GM19035 (cell line): ENCODE measurements at regions not wholly inside any gene's neighbourhood (a gene's known extent, or its start where the extent isn't known, plus 50 kb on each side); places are given as distances from the start of the nearest gene placed in this dataset.
A peak's percentile ranks its signal among the peaks of the same experiment; 100 is the strongest.
"Not testable (repeated sequence)": the region's sequence is repeated elsewhere in the genome, so short reads cannot be mapped to it uniquely, and the experiment has no call there.

Experiments
- ATAC-seq: cut with Tn5 transposase; IDR thresholded peaks from one replicate; pipeline ENCODE4 v1.9.1; 2021; ENCODE audit not compliant: unreplicated experiment

- no peak for ATAC-seq
Measured at GRCh38 chr2:4039896-4040295, 336.5 kb downstream of the DCDC2C start.

GRCh38 chr2:4047961-4048891 lies 344.9 kb downstream of the DCDC2C start:
- ATAC-seq = peak; percentile 77

DNA sequence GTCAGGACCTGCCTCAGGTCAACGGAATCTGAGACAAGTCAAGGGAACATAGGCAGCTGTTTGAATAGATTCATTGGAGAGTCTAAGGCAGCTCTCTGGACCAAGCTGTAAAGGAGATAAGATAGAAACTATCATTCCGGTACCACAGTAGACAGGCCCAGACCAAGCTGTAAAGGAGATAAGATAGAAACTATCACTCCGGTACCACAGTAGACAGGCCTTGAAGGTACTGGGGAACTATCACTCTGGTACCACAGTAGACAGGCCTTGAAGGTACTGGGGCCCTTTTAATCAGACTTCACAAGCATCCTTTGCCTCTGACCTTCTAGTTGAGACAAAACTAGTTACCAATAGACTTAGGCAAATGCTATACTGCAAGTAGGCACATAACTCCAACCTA lies 346.1 kb downstream of the DCDC2C start:
- ATAC-seq = no peak

DNA sequence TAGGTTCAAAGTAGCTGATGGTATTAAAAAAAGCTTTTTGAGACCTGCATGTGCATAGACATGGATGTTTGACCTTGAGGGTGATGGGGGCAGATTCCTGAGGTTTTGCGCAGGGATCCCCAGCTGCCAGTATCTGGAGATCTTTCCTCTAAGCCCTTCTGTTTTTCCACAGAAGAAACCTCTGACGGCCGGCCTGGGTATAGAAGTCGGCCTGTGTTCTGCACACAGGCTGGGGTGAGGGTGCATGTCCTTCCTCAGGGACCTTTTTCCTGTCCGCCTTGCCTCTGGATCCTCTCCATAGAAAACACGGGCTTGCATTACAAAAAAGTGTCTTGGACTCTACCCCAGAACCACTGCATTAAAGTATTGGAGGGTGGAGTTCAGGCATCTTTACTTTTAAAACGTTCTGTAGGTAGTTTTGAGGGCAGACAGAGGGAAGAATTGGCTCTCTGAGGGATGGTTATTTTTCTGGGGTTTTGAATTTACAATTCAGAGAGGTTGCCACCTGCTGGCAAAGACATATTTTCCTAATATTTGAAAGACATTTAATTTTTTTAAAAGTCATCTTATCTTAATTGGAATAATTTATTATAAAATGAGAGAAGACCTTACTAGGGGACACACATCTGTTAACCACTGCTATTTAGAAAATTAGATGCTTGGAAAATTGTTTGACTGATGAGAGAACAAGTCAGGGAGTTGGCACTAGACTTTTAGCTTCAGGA lies 350.6 kb downstream of the DCDC2C start:
- no peak for ATAC-seq

DNA sequence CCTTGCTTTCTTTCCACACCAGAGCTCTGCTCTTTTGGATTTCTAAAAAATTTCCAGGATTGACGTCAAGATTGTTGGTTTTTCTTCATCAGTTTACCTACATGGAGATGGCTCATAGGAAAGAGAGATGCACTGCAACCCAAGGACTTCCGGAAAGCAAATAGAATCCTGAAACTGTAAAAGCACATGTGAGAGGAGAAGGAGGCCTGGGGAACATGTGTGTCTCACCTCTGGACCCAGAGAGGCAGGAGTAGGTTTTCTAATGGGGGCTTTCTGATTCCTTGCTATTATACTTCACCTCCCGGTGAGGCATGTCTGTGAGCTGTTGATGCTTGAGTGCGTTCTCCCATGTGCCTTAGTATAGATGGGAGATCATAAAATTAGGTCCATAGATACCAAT lies 362.8 kb downstream of the DCDC2C start:
- no peak for ATAC-seq

- no peak for ATAC-seq
Measured at GRCh38 chr2:4073026-4073569, 369.7 kb downstream of the DCDC2C start.

- no peak for ATAC-seq
Measured at GRCh38 chr2:4077017-4077416, 373.6 kb downstream of the DCDC2C start.

DNA sequence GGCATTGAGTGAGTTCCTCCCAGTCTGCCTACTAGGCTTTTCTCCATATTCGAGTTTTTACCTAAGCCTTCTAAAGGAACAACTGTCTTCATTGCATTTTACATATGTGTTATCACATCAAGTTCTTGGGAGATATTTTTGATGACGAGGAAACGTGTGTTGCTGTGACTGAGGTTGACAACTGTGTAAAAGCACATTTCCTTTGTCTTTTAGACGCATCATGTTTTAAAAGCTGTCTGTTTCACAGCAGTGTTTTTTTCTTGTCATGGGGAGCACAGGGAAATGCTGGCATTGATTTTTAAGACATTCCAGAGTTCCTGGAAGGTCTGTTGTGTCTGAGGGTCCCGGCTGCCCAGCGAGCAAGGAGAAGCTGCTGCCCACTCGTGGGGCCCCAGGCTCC lies 381.8 kb downstream of the DCDC2C start:
- ATAC-seq = no peak

DNA sequence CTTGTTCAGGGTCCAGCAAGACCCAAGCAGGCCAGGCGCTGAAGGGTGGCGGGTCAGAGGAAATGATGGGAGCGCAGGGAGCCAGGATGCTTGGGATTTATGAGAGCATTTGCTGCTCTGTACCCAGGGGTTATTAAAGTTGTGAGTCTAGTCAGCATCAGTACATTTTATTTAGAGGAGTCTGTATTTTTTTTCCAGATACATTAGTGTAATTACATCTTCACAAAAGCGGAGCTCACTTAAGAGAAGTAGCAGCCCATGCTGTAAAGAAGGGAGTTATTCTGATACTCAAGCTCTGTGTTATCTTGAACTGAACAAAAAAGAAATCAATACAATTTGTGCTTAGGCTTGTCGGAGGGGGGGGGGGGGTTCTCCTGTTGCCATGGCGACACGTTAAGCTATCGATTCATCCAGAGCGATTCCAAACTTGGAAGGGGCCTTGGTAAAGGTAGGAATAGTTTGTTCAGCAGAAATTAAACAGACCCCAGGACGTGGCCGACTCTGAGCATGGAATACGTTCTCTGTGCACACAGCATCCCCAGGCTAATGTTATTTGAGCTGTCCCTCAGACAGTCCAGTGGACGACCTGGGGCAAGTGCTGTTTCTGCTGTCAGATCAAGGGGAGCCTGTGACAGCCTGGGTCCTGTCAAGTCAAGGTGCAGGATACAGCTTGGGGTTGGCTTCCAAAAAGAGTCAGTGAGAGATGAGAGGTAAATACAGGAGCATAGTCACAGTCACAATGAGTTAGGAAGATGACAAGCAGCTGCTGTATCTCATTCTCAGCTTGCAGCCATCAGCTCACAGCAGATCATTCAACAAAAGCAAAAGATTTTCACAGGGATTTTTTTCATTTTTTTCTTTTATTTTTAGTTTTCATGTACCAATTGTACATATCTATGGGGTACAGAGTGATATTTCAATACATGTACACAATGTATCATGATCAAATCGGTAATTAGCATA lies 387.6 kb downstream of the DCDC2C start:
- ATAC-seq = no peak

- no peak for ATAC-seq
Measured at GRCh38 chr2:4091869-4092268, 388.5 kb downstream of the DCDC2C start.

DNA sequence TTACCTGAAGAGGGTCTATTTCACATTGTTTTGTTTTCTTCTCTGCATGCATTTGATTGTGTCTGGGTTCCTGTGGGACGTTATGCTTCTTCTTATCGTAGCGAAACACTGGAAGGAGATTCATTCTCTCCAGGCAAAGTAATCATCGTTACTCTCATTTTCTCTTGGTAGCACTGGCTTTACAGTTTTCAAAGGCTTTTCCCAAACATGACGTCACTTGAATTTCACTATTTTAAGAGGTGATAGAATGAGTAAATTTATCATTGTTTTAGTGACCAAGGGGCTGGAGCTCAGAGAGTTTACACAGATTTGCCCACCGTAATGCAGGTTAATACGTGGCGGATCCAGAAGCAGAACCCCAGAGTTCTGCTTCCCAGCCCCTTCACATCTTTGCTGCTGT lies 391.4 kb downstream of the DCDC2C start:
- ATAC-seq = no peak

GRCh38 chr2:4096978-4097766 lies 393.8 kb downstream of the DCDC2C start:
- ATAC-seq = no peak

DNA sequence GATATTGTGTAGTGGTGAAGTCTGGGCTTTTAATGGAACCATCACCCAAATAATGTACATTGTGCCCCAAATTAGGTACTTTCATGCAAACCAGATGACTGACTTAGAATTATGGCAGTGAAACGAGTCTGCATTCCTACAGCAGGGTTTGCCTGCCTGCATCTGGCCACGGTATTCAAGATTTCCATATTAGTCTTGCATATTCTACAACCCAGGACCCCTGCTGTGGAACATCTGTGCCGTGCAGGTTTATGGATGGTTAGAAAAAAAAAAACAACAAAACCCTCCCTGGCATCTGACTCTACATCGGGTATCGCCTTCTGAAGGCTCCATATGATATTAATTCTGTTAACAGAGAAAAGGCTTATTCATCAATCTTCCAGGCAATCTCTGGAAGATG lies 394.8 kb downstream of the DCDC2C start:
- ATAC-seq = no peak

GRCh38 chr2:4101936-4102335 lies 398.6 kb downstream of the DCDC2C start:
- ATAC-seq = no peak

DNA sequence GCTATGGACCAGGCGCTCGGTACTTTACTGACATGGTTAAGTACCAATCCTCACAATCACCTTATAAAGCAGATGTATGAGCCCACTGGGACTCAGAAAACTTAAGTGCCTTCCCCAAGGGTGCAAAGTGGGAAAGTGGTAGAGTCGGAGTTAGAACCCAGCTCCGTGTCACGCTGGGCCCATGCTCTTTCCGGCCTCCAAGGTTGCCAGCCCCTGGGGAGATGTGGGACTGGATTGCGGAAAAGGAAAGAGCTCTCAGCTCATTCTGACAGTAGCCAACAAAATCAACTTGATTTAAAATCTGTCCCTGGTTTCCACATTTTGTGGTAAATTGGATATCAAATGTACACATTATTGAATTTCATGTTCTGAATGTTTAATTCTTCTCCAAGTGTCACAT lies 403.8 kb downstream of the DCDC2C start:
- no peak for ATAC-seq

DNA sequence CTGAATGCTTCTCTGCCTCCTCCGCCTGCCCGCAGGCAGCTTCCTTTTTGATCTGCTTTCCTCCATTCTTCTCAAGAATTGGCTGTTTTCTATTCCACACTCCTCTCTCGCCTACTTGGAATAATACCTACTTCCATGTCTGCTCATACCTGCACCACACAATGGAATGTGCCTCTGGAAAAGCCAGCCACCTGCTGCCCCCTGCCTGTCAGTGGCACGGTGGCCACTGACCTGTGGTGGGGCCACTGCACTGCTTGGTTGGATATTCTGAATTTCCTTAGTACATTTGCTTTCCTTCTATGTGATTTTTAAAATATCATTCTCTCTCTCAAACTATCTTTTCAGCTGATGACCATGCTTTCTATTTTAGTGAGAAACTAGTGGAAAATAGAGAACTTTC lies 406.9 kb downstream of the DCDC2C start:
- no peak for ATAC-seq

DNA sequence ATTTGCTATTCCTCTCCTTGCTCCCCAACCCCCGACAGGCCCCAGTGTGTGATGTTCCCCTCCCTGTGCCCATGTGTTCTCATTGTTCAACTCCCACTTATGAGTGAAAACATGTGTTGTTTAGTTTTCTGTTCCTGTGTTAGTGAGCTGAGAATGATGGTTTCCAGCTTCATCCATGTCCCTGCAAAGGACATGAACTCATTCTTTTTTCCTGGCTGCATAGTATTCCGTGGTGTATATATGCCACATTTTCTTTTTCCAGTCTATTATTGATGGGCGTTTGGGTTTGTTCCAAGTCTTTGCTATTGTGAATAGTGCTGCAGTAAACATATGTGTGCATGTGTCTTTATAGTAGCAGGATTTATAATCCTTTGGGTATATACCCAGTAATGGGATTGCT lies 412.1 kb downstream of the DCDC2C start:
- not testable (repeated sequence) for ATAC-seq

DNA sequence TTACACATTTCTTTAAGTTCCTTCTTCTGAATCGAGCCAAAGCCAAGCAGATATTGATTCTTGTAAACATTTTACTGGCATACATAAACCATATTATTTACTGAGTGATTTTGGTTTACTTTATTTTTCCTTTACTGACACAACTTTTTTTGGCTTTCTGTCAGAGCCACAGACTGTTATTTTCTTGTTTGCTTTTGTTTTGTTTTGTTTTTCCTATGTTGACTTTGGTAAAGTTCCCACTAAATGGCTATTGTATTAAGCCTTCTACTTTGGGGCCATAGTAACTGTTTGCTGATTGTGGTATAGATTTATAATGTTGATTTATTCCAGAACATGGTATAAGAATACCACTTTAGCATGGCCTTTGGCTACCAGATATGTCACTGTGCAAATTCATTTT lies 419.4 kb downstream of the DCDC2C start:
- no peak for ATAC-seq

GRCh38 chr2:4130651-4131050 lies 427.3 kb downstream of the DCDC2C start:
- no peak for ATAC-seq
